ENCODE measurements at regions not wholly inside any gene's neighbourhood (a gene's known extent, or its start where the extent isn't known, plus 50 kb on each side); places are given as distances from the start of the nearest gene placed in this dataset.

- no peak for DNase-seq
Observed at GRCh38 chr4:123939621-123940020, 543.0 kb downstream of the SPRY1 start.

GRCh38 chr4:123940604-123941003, 544.0 kb downstream of the SPRY1 start:
- no peak for DNase-seq

GRCh38 chr4:123941306-123941705, 544.7 kb downstream of the SPRY1 start:
- no peak for DNase-seq

- no peak for DNase-seq
Observed at GRCh38 chr4:123943976-123944375, 547.4 kb downstream of the SPRY1 start.

- DNase-seq, result no peak
Observed at GRCh38 chr4:123945301-123945700, 548.7 kb downstream of the SPRY1 start.

- DNase-seq, result no peak
Observed at GRCh38 chr4:123950530-123950929, 553.9 kb downstream of the SPRY1 start.

- no peak for DNase-seq
Observed at GRCh38 chr4:123952530-123953274, 556.1 kb downstream of the SPRY1 start.

GRCh38 chr4:123953566-123953965, 557.0 kb downstream of the SPRY1 start:
- DNase-seq, result no peak

GRCh38 chr4:123954220-123954619, 557.6 kb downstream of the SPRY1 start:
- no peak for DNase-seq

- DNase-seq, result no peak
Observed at GRCh38 chr4:123955167-123955800, 558.7 kb downstream of the SPRY1 start.

- no peak for DNase-seq
Observed at GRCh38 chr4:123956204-123956603, 559.6 kb downstream of the SPRY1 start.

GRCh38 chr4:123966990-123967769, 570.6 kb downstream of the SPRY1 start:
- DNase-seq, result no peak

GRCh38 chr4:123972031-123972430, 575.4 kb downstream of the SPRY1 start:
- DNase-seq, result no peak

GRCh38 chr4:123974386-123975149, 578.0 kb downstream of the SPRY1 start:
- DNase-seq, result no peak

GRCh38 chr4:123976285-123976684, 579.7 kb downstream of the SPRY1 start:
- peak; percentile 46 for DNase-seq

- no peak for DNase-seq
Observed at GRCh38 chr4:123976819-123977218, 580.2 kb downstream of the SPRY1 start.

GRCh38 chr4:123977641-123978081, 581.1 kb downstream of the SPRY1 start:
- DNase-seq, result no peak

GRCh38 chr4:123978637-123979036, 582.0 kb downstream of the SPRY1 start:
- no peak for DNase-seq

GRCh38 chr4:123980736-123981300, 584.2 kb downstream of the SPRY1 start:
- no peak for DNase-seq

GRCh38 chr4:123984886-123985285, 588.3 kb downstream of the SPRY1 start:
- no peak for DNase-seq

- peak; percentile 78 for DNase-seq
Observed at GRCh38 chr4:123986268-123986798, 589.7 kb downstream of the SPRY1 start.
